GM19467 (cell line): ENCODE measurements at regions not wholly inside any gene's neighbourhood (a gene's known extent, or its start where the extent isn't known, plus 50 kb on each side); places are given as distances from the start of the nearest gene placed in this dataset.

ENCODE experiments used
- ATAC-seq: cut with Tn5 transposase; IDR thresholded peaks from one replicate; pipeline ENCODE4 v1.9.1; 2021; ENCODE audit warnings: mild to moderate bottlenecking, moderate library complexity; ENCODE audit not compliant: unreplicated experiment

DNA sequence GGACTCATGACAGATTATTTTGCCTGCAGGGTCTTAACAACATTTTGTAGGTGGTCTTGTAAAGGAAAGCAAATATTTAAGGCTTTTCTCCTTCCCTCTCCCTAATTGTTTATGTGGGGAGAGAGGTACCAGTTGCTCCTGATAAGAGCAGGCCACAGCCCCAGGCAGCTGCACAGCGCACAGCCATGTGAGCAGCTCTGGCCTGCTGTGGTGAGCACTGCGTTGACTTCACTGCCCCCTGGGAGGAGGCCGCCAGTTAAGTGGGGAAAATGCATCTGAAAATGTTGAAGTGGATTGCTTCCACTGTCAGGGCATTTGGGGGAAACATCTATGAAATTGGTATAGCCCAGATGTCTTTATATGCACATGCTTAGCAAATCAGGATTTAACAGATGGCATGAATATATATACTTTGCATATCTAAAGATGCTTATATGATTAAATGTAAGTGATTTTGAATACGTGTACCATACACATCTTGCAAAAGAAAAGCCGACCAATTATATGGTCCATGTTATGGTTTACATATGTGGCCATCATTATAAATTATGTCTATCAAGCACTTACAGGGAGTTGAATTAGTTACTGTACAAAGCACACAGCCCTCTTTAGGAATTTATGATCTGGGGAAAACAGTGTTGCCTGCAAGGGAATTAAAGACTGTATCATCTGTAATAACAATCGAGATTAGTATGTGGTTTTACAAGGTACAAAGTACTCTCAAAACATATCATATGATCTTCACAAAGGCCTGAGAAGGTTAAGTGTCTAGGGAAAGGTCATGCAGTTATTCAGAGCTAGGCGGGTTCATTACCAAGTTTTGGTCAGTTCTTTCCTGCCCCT lies 132.1 kb downstream of the RHOU start:
- ATAC-seq, result no peak

DNA sequence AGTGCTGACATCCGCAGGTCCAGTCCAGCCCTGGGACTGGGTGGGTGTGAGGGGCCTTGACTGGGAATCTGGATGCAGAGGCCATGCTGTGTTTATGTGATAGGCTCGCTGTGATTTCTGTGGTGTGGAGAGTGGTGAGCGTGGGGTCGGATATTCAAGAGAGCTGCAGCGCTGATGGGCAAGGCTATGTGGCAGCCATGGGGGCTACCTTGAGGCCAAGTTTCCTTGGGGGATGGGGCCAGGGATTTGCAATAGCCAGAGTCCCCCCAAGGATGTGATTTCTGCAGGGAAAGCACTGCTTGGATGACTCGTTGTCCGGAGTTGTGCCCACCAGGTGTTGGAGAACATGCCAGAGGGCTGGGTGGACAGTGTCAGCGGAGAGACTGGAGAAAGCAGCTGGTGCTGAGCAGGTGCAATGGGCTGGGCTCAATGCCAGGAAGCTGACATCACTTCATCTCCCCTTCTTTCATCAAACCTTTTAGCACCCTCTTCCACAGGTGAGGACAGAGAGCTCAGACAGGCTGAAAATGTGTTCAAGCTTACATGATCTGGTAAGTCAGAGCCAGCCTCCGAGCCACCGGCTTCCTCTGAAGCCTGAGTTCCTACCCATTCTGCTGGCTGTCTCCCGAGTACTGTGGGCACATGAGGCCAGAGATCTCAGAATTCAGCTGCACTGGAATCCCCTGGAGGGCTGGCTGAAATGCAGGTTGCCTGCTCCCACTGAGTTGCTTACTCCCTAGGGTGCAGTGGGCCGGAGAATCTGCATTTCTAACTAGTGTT lies 132.9 kb downstream of the RHOU start:
- ATAC-seq, result no peak

GRCh38 chr1:228868731-228869024 lies 133.4 kb downstream of the RHOU start:
- no peak for ATAC-seq

GRCh38 chr1:228869312-228869824 lies 134.1 kb downstream of the RHOU start:
- ATAC-seq, result no peak

DNA sequence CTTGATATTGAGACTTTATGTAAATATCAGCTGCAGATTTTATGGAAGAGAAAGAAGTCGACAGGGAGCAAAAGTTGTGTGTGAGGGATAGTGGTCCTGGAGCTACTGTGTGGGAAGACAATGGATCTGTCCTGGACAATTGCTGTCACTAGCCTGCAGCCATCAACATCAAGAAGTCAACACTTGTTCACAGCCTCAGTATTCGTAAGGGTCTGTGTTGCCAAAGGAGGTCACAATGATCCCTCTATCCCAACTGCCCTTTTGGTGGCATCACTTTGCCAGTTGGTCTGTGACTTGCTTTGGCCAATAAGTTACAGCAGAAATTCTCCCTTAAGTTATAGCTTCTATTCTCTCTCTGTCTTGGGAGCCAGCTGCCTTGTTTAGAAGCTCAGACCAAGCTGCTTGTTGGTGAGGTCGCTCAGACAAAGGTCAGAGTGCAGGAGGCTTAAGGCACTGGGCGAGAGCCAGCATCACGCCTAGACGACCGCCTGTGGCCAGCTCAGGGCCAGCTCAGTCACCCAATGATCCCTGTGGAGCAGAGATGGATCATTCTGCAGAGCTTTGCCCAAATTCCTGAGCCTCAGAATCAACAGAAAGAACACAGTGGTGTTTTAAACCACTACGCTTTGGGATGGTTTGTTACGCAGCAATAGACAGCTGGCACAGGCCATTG lies 134.9 kb downstream of the RHOU start:
- no peak for ATAC-seq

- ATAC-seq, result no peak
Measured at GRCh38 chr1:228871314-228872061, 136.2 kb downstream of the RHOU start.

DNA sequence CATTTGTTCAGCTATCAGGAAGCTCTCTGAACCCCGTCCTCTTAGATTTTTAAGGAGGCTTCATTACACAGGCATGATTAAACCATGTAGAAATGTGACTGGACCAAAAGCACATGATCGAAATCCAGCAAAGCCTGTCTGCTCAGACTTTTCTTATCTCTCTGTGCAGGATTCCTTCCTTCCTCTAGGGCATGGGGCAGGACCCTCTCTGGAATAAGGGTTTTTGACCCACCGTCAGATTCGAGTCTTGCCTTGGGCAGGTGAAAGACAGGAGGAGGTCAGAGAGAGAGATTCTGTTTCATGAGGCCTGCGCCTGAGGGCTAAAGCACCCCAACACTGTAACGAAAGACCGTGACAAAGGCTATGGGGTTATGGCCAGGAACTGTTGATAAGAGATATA lies 136.8 kb downstream of the RHOU start:
- ATAC-seq, result no peak

- no peak for ATAC-seq
Measured at GRCh38 chr1:228873709-228874108, 138.4 kb downstream of the RHOU start.

DNA sequence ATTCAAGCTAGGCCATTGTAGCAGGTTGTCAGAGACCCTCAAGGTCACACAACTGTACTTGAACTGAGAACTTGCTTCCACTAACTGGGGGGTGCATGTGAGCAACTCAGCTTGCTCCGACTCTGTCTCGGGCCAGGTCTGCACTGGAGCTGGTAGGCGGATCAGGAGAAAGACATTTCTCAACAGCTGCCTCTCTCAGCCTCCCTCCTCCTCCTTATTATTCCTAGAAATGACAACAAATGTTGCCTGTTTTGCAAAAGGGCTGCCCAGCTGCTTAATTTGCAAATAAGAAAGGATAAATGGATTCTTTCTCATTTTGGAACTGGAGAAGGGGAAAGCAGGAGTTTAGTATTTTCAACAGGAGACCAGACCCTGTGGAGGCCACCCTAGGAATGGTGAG lies 140.5 kb downstream of the RHOU start:
- no peak for ATAC-seq

GRCh38 chr1:228876187-228876586 lies 140.9 kb downstream of the RHOU start:
- ATAC-seq, result no peak

- no peak for ATAC-seq
Measured at GRCh38 chr1:228879164-228879563, 143.9 kb downstream of the RHOU start.

- no peak for ATAC-seq
Measured at GRCh38 chr1:228882041-228882770, 146.9 kb downstream of the RHOU start.

GRCh38 chr1:228882771-228883450 lies 147.6 kb downstream of the RHOU start:
- ATAC-seq, result no peak

DNA sequence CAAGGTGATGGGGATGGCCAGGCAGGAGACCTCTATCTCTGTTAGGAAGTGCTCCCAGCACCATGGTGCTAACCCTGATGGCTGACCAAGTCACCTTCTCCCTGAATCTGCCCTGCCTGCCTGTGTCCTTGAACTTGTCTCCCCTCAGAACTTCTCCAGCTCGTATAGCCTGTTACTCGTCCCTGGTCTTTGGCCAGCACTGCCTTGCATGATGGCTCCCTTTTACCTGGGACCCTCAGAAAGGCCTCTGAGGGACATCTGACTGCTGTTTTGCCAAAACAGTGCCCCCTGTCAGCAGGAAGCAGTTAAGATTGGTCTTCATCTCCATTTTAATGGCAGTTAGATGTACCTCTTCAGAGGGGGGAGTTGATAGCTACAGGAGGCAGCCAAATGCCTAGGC lies 148.3 kb downstream of the RHOU start:
- no peak for ATAC-seq

DNA sequence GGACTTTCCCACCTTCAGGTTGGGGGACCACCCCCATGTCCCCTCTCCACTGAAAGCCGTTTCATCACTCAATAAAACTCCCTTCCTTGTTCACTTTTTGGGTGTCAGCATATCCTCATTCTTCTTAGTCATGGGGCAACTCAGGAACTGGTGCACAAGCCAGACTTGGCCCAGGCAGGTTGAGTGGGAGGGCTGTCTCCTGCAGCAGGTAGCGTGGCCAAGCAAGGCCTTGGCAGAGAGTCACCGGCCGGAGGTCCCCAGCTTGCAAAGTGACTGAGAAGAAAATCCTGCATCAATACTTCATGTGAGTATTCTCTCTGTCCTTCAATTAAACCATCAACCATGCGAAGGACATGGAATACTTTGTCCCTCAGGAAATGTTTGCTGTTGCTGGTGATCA lies 148.9 kb downstream of the RHOU start:
- no peak for ATAC-seq

- ATAC-seq, result no peak
Measured at GRCh38 chr1:228884615-228885566, 149.6 kb downstream of the RHOU start.

DNA sequence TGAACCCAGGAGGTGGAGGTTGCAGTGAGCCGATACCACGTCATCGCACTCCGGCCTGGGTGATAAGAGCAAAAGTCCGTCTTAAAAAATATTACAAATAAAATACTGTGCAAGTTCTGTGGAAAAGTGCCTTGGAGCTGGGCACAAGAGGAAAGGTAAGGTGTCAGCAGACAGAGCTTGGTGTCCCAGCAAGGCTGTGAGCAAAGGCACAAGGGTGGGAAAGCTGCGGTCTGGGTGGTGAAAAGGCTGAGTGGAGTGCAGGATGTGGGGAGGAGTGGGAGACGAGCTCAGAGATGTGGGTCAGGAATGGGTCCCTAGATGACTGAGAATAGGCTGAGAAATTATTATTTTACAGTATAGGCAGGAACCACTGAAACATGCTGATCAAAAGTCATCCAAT lies 150.6 kb downstream of the RHOU start:
- ATAC-seq, result no peak

GRCh38 chr1:228887101-228887500 lies 151.8 kb downstream of the RHOU start:
- ATAC-seq, result no peak

DNA sequence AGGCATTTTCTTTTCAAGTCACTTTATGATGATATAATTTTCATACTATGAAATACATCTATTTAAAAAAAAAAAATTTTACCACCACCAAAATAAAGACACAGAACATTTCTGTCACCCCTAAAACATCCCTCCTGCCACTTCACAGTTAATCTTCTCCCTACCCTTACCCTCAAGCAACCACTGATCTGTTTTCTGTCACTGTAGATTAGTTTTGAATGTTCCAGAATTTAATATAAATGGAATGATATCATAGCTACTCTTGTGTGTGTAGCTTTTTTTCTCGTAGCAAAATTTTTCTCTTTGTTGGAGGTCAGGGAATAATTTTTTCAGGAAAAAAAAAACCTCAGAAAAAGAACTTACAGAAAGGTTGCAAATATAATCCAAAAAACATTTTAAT lies 152.7 kb downstream of the RHOU start:
- ATAC-seq, result no peak
